Activated CD4-positive, alpha-beta T cell treated with anti-CD3 and anti-CD28 coated beads, Interleukin-2, amount 10 ng/mL, durations not matched to agents 7 days and 5 days (primary cell): ENCODE measurements at regions not wholly inside any gene's neighbourhood (a gene's known extent, or its start where the extent isn't known, plus 50 kb on each side); places are given as distances from the start of the nearest gene placed in this dataset.

Experiments
- CTCF ChIA-PET: fragments of 350-600 bp; sonication (Branson Sonifier 250); formaldehyde crosslinking; loops from one replicate; lab custom pipeline; 2021; ENCODE audit warnings: antibody characterized with exemption; lab: Charles Lee
- POLR2A ChIA-PET: fragments of 350-600 bp; sonication (Branson Sonifier 250); formaldehyde crosslinking; loops from one replicate; lab custom pipeline; 2021; ENCODE audit warnings: antibody characterized with exemption; lab: Charles Lee
- DNase-seq: peaks from one replicate; pipeline ENCODE4 v3.0.0-alpha.2; 2020
- H3K27ac Mint-ChIP-seq: one replicate; pipeline ENCODE4 v1.8.0; 2021; ENCODE audit warnings: mild to moderate bottlenecking, moderate library complexity, mixed read lengths
- H3K27me3 Mint-ChIP-seq: one replicate; pipeline ENCODE4 v1.8.0; 2021; ENCODE audit warnings: mixed read lengths
- H3K36me3 Mint-ChIP-seq: one replicate; pipeline ENCODE4 v1.8.0; 2021; ENCODE audit warnings: low read depth, mixed read lengths
- H3K4me1 Mint-ChIP-seq: one replicate; pipeline ENCODE4 v1.8.0; 2021; ENCODE audit warnings: mixed read lengths
- H3K4me3 Mint-ChIP-seq: one replicate; pipeline ENCODE4 v1.8.0; 2021; ENCODE audit warnings: mild to moderate bottlenecking, moderate library complexity, mixed read lengths
- H3K9me3 Mint-ChIP-seq: one replicate; pipeline ENCODE4 v1.8.0; 2021; ENCODE audit warnings: mixed read lengths

DNA sequence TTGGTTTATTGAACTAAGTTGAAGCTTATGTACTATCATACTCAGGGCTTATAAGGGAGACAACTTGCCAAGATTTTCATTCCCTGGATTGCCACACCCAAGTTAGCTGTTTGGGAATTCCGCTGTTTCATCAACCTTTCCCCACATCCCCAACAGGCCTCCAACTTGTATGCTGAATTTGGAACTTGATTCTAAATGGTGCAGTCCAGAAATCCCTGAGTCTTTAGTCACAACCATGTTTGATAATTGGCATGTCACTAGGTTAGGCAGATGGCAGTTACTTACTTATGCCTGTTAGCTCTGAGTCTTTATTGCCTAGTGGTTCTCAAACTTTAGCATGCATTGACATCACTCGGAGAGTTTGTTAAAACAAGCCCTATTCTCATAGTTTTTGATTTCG, 135.4 kb upstream of the PRPS1L1 start:
- H3K4me1 Mint-ChIP-seq = no peaks in the 10 kb centered on the region
- H3K27ac Mint-ChIP-seq = no peak overlapping the region
- POLR2A ChIA-PET = no interaction called here
- no peak overlapping the region for H3K4me3 Mint-ChIP-seq
- DNase-seq = no peak
- peaks cover 4% of the 10 kb centered on the region for H3K27me3 Mint-ChIP-seq
- H3K36me3 Mint-ChIP-seq = no peaks in the 10 kb centered on the region
- CTCF ChIA-PET = no interaction called here
- H3K9me3 Mint-ChIP-seq = no peaks in the 10 kb centered on the region

DNA sequence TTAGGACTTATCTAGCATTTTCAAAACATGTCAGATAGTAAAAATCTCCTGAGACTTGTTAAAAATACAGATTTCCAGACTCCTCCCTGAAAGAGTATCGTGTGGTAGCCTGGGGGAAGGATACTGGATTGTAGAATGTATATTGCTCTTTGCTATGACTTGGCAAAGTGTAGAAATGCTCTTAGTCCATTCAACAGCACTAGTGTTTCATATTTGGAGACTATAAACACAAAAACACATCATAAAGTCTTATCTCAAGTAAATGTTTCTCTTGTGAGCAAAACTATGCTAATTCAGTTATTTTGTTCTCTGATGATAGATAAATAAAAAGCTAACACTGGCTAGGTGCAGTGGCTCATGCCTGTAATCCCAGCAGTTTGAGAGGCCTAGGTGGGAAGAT, 137.5 kb upstream of the PRPS1L1 start:
- no peaks in the 10 kb centered on the region for H3K4me1 Mint-ChIP-seq
- no peak overlapping the region for H3K4me3 Mint-ChIP-seq
- H3K27me3 Mint-ChIP-seq = peaks cover 4% of the 10 kb centered on the region
- CTCF ChIA-PET = no interaction called here
- H3K9me3 Mint-ChIP-seq = no peaks in the 10 kb centered on the region
- no peak overlapping the region for H3K27ac Mint-ChIP-seq
- POLR2A ChIA-PET = no interaction called here
- no peak for DNase-seq
- no peaks in the 10 kb centered on the region for H3K36me3 Mint-ChIP-seq

DNA sequence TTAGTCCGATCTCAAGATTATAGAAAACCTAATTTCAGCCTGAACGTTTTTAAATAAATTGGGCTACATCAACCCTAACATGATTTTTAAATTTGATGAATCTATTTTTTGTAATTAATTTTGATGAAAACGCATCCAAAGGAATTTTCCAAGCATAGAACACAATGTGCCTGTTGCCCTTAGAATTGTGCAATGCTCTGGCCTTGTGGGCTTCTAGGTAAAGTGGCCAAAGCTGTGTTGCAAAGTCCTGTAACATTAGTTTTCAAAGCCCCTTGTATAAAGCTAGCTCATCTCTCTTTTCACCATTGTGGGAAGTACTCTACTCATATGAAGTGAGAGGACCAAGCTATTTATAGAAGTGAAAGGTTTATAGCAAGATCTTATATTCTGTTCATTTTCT, 138.4 kb upstream of the PRPS1L1 start:
- Mint-ChIP-seq H3K27ac (no peak overlapping the region), H3K27me3 (peaks cover 4% of the 10 kb centered on the region), H3K36me3 (no peaks in the 10 kb centered on the region), H3K9me3 (no peaks in the 10 kb centered on the region), H3K4me3 (no peak overlapping the region), H3K4me1 (no peaks in the 10 kb centered on the region)
- POLR2A ChIA-PET = no interaction called here
- DNase-seq = no peak
- CTCF ChIA-PET = interaction anchor here (0.6 to 1.1 kb wide), 2 partner anchors 9 to 39 kb away, joined by 3 to 4 read pairs; no protein-coding TSS in a partner anchor

DNA sequence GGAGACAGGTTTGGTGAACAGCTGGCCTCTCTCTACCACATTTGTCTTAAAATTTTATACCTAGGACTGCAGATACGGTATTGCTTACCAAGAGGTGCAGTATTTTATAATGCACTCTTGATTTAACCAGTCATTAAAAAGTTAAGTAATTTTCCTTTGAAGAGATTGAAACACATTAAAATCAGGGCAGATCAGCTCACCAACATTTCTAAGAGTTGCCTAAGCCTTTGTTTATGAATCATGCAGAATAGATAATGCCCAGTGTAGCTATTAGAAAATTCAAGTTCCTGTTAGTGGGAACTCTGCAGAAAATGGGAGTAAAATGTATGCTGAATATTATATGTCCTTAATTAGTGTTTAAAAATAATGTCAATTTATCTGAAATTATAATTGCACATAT, 140.2 kb upstream of the PRPS1L1 start:
- no peaks in the 10 kb centered on the region for H3K4me1 Mint-ChIP-seq
- no peaks in the 10 kb centered on the region for H3K9me3 Mint-ChIP-seq
- CTCF ChIA-PET = no interaction called here
- POLR2A ChIA-PET = no interaction called here
- no peak for DNase-seq
- H3K36me3 Mint-ChIP-seq = no peaks in the 10 kb centered on the region
- H3K4me3 Mint-ChIP-seq = no peak overlapping the region
- no peaks in the 10 kb centered on the region for H3K27me3 Mint-ChIP-seq
- H3K27ac Mint-ChIP-seq = no peak overlapping the region

DNA sequence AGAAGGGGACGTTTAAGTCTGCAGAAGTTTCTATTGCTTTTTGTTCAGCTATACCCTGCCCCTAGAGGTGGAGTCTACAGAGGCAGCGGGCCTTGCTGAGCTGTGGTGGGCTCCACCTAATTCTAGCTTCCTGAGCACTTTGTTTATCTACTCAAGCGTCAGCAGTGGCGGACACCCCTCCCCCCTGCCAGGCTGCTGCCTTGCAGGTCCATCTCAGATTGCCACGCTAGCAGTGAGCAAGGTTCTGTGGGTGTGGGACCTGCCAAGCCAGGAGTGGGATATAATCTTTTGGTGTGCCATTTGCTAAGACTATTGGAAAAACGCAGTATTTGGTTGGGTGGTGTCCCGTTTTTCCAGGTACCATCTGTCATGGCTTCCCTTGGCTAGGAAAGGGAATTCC, 147.3 kb upstream of the PRPS1L1 start:
- H3K4me1 Mint-ChIP-seq = peaks cover 9% of the 10 kb centered on the region
- no peak for DNase-seq
- H3K4me3 Mint-ChIP-seq = no peak overlapping the region
- no peak overlapping the region for H3K27ac Mint-ChIP-seq
- peaks cover 5% of the 10 kb centered on the region for H3K27me3 Mint-ChIP-seq
- no peaks in the 10 kb centered on the region for H3K36me3 Mint-ChIP-seq
- ChIA-PET POLR2A (no interaction called here), CTCF (interaction anchor here (1.2 kb wide), 1 partner anchor 9 kb away, joined by 4 read pairs; no protein-coding TSS in a partner anchor)
- no peaks in the 10 kb centered on the region for H3K9me3 Mint-ChIP-seq

DNA sequence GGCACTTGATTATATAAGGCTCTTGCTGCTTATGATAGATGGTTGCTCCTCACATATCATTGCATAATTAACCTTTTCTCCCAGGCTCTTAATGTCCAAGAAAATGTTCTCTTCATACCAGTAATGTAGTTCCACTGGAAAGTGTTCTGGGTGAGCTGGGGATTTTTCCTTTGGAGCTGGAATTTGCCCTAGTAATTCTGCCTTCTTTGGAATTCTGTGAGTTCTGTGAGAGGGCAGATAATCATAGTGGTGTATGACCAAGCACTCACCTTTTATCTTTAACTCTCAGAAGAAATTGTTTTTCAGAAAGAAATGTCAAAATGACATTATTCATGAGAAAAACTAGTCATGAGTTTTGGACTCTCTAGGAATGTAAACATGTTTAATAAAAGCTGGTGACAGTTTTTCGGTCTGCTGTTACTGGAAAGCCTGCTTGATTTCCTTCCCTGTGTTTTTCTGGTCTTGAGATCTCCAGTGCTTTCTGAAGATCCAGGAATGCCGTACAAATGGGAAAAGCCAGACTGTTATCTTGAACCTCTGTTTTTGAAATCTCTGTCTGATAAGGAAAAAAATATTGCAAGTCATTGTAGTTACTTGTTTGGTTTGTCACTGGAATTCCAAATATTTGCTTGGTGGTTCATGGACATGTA, 148.3 kb upstream of the PRPS1L1 start:
- POLR2A ChIA-PET = no interaction called here
- DNase-seq = no peak
- H3K4me3 Mint-ChIP-seq = no peak overlapping the region
- H3K27me3 Mint-ChIP-seq = peaks cover 7% of the 10 kb centered on the region
- H3K9me3 Mint-ChIP-seq = no peaks in the 10 kb centered on the region
- CTCF ChIA-PET = interaction anchor here (1.2 kb wide), 1 partner anchor 9 kb away, joined by 4 read pairs; no protein-coding TSS in a partner anchor
- H3K36me3 Mint-ChIP-seq = no peaks in the 10 kb centered on the region
- no peak overlapping the region for H3K27ac Mint-ChIP-seq
- H3K4me1 Mint-ChIP-seq = peaks cover 9% of the 10 kb centered on the region

DNA sequence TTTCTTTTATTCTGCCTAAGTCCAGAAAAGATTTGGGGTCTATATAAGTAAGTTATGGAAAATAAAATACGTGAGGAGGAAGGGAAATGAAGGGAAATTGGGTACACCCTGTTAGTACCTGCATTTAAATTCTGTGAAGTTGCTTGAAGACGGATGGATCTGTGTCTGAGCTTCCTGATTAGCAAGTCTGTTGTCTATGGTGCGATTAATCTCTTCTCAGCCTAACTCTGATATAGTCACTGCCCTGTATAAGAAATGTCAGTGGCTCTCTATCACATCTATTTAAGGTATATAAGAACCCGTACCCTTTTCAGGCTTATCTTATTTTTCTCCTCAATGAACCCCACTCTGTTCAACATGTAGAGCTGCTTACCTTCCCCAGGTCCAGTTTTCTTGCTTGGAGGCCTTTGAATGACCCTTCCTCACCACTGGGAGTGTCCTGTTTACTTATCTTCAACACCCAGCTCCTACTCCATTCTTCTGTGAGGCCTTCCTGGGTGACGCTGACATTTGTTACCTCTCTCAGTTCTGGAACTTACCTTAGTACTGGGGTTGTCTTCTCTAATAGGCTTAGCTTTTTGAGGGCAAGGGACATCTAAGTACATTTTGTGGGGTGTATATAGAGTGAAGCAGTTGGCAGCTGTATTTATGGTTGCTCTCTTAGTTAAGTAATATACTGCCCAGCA, 149.6 kb upstream of the PRPS1L1 start:
- H3K36me3 Mint-ChIP-seq = no peaks in the 10 kb centered on the region
- H3K27ac Mint-ChIP-seq = no peak overlapping the region
- POLR2A ChIA-PET = no interaction called here
- H3K4me3 Mint-ChIP-seq = no peak overlapping the region
- H3K27me3 Mint-ChIP-seq = peaks cover 7% of the 10 kb centered on the region
- H3K9me3 Mint-ChIP-seq = no peaks in the 10 kb centered on the region
- peaks cover 9% of the 10 kb centered on the region for H3K4me1 Mint-ChIP-seq
- CTCF ChIA-PET = no interaction called here
- no peak for DNase-seq

DNA sequence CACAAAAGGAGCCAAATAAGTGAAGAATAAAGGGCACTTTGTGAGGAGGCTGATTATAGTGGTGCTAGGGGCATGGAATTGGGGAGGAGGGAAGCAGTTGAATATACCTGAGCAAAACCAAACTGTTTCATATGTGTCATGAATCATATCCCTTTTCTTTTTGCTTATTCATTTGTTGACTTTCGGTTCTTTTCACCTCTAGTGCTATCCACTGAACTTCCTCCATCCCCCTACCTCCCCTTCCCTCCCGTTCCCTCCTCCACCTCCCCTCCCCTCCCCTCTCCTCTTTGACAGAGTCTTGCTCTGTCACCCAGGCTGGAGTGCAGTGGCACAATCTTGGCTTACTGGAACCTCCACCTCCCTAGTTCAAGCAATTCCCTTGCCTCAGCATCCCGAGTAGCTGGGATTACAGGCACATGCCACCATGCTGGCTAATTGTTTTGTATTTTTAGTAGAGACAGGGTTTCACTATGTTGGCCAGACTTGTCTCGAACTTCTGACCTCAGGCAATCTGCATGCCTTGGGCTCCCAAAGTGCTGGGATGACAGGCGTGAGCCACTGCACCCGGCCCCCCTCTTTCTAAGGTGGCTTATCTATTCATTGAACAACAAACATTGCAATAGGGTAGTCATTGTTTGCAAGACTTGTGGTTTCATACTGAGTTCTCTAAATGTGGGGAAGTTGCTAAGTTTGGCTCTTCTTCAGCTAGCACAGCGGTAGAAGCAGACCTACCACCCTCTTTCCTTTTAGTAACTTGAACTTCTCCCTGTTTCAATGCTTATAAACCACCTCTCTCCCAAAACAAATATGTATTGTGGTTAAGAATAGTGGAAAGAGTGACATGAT, 150.4 kb upstream of the PRPS1L1 start:
- H3K27ac Mint-ChIP-seq = no peak overlapping the region
- H3K27me3 Mint-ChIP-seq = peaks cover 9% of the 10 kb centered on the region
- POLR2A ChIA-PET = no interaction called here
- H3K9me3 Mint-ChIP-seq = no peaks in the 10 kb centered on the region
- H3K36me3 Mint-ChIP-seq = no peaks in the 10 kb centered on the region
- CTCF ChIA-PET = no interaction called here
- no peak overlapping the region for H3K4me3 Mint-ChIP-seq
- H3K4me1 Mint-ChIP-seq = peaks cover 9% of the 10 kb centered on the region
- DNase-seq = no peak

DNA sequence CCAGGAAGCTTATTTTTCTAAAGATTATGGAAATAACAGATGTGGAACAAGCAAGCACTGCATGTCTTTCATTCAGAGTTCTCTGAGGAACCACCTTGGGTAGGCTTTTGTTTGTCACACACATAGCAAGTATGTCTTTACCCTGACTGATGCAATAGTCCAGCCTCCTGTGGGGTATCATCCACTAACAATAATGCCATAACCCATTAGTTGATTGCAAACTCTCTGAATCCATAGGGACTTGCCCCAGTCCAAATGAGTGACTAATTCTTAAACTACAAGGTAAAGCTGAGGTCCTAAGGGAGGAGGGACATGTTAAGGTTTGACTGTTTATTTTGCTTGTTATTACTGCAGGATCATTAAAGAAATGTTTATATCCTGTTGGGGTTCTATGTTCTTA, 151.4 kb upstream of the PRPS1L1 start:
- no peak overlapping the region for H3K4me3 Mint-ChIP-seq
- POLR2A ChIA-PET = no interaction called here
- no peak overlapping the region for H3K27ac Mint-ChIP-seq
- H3K27me3 Mint-ChIP-seq = peaks cover 9% of the 10 kb centered on the region
- CTCF ChIA-PET = no interaction called here
- no peak for DNase-seq
- no peaks in the 10 kb centered on the region for H3K9me3 Mint-ChIP-seq
- peaks cover 9% of the 10 kb centered on the region for H3K4me1 Mint-ChIP-seq
- no peaks in the 10 kb centered on the region for H3K36me3 Mint-ChIP-seq

DNA sequence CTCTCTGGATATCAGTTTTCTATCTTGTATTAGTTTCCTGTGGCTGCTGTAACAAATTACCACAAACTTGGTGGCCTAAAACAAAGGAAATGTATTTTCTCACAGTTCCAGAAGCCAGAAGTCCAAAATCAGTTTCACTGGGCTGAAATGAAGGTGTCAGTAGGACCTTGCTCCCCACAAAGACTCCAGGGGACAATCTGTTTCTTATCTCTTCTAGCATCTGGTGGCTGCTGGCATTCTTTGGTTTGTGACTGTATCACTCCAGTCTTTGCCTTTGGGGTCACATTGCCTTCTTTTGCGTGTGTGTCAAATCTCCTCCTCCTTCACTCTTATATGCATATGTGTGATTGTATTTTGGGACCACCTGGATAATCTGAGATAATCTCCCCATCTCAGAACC, 153.0 kb upstream of the PRPS1L1 start:
- ChIA-PET CTCF (no interaction called here), POLR2A (no interaction called here)
- Mint-ChIP-seq H3K9me3 (no peaks in the 10 kb centered on the region), H3K27ac (no peak overlapping the region), H3K36me3 (no peaks in the 10 kb centered on the region), H3K4me1 (peaks cover 9% of the 10 kb centered on the region), H3K27me3 (peaks cover 9% of the 10 kb centered on the region), H3K4me3 (no peak overlapping the region)
- DNase-seq = no peak

DNA sequence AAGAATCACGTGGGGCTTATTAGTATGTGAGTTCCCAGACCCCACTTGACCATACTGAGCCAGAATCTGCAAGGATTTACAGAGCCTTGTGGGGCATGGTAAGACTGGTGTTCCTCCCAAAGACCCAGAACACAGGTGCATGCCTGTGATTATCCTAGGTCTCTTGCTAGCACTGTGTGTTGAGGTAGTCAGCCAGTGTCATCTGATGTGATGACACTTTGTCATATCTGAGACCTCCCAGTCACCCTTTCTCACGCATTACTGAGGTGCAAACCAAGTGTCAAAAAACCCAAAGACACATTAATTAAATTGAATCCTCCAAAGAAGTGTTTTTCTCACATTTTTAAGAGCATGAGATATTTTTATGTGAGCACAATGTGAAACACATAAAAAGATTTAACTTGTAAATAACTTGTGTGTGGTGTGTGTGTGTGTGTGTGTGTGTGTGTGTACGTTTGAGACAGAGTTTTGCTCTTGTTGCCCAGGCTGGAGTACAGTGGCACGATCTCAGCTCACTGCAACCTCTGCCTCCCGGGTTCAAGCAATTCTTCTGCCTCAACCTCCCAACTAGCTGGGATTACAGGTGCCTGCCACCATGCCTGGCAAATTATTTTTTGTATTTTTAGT, 162.0 kb upstream of the PRPS1L1 start:
- H3K27me3 Mint-ChIP-seq = no peaks in the 10 kb centered on the region
- no peaks in the 10 kb centered on the region for H3K36me3 Mint-ChIP-seq
- DNase-seq = no peak
- H3K4me1 Mint-ChIP-seq = no peaks in the 10 kb centered on the region
- H3K9me3 Mint-ChIP-seq = no peaks in the 10 kb centered on the region
- no peak overlapping the region for H3K4me3 Mint-ChIP-seq
- ChIA-PET CTCF (interaction anchor here (0.7 kb wide), 1 partner anchor 137 kb away, joined by 3 read pairs; no protein-coding TSS in a partner anchor), POLR2A (no interaction called here)
- no peak overlapping the region for H3K27ac Mint-ChIP-seq

DNA sequence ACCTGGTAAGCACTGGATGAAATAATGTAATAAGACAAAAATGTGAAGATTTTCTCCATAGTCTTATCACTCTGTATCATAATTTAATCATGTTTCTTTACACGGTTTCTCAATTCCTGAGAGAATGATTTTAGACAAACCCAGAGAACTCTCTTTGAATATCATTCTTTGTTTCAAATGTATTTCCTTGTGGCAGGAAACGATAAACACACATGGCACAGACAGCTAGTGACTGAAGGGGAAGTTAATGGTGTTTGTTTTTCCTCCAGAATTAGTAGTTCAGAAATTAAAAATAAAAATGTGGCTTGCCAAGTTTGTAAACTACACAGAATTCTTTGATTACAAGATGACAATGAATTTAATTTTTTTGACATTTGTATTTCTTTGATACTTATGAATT, 163.7 kb upstream of the PRPS1L1 start:
- CTCF ChIA-PET = no interaction called here
- H3K9me3 Mint-ChIP-seq = no peaks in the 10 kb centered on the region
- H3K4me3 Mint-ChIP-seq = no peak overlapping the region
- no peaks in the 10 kb centered on the region for H3K27me3 Mint-ChIP-seq
- H3K4me1 Mint-ChIP-seq = no peaks in the 10 kb centered on the region
- H3K36me3 Mint-ChIP-seq = no peaks in the 10 kb centered on the region
- no peak for DNase-seq
- H3K27ac Mint-ChIP-seq = no peak overlapping the region
- POLR2A ChIA-PET = no interaction called here
